GM19397 (cell line): ENCODE measurements at regions not wholly inside any gene's neighbourhood (a gene's known extent, or its start where the extent isn't known, plus 50 kb on each side); places are given as distances from the start of the nearest gene placed in this dataset.

Source experiments
- ATAC-seq: cut with Tn5 transposase; IDR thresholded peaks from one replicate; pipeline ENCODE4 v1.9.1; 2021; ENCODE audit warnings: mild to moderate bottlenecking, moderate library complexity; ENCODE audit not compliant: unreplicated experiment

DNA sequence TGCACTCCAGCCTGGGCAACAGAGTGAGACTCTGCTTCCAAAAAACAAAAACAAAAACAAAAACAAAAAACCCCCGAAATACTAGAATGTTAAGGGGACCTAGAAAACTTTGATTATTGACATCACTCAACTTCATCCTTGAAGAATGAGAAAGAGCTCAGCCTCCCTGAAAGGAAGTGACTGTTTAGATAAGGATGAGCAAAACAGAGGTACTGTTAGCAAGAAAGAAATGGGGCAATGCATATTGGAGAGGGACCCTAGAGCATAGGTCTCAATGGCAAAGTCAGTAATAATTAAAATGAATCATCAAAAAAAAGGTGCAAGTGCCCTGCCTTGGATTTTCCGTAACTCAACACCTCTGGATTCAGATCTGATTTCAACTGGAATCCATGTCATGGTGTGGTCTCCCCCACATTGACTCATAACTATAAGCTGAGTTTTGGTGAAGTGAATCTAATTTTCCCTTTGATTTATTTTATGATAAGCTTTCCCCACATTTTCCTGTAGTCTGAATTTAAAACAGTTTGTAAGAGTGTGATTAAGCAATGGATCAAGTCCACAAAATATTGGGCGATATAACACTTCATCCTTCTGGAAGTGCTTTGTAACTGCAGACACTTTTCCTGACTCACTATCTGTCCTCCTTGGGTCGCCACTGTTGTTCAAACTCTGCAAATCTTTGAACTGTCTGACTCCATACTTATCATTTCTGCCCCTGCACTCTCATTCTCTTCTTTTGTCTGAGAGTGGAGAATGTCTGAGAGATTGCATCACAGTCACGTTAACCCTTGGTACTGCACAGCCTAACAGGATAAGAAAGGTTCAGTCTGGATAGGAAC, 224.8 kb upstream of the LYZL1 start:
- ATAC-seq, result no peak

DNA sequence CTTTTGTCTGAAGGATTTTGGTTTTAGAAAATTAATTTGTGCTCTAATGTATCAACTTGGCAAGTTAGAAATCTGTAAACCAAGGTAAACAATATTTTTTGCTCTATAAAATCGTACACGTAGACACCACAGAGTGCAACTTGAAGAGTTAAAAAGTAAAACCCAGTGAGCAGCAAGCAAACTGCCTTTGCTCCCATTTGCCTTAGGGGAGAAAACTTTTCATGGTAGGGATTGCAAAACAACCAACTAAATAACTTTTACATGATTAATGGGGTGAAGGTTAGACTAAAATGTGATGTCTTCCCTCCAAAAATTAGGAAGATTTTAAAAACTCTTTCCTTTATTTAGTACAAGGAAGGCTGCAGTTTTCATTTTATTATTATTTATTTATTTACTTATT, 224.2 kb upstream of the LYZL1 start:
- ATAC-seq, result no peak

- ATAC-seq, result no peak
These were observed 221.7 kb upstream of the LYZL1 start for GRCh38 chr10:29067161-29067560.

- ATAC-seq, result no peak
These were observed 221.2 kb upstream of the LYZL1 start for GRCh38 chr10:29067628-29068027.

DNA sequence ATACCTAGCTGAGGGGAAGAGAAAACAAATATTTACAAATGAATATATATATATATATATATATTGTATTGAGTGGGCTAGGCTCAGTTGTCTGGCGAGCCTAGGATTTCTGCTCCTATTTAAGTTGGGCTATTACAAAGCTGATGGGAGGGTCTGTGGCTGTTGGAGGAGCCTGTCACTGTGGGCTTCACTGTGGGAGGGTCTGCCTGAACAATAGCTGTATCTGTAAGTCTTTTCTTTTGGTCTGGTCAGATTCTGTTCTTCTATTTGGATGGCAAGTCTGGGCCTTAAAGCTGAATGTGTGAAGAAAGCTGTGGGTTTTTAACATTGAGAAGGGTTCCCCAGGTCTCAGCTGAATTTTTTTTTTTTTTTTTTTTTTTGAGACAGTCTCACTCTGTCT, 220.6 kb upstream of the LYZL1 start:
- no peak for ATAC-seq

DNA sequence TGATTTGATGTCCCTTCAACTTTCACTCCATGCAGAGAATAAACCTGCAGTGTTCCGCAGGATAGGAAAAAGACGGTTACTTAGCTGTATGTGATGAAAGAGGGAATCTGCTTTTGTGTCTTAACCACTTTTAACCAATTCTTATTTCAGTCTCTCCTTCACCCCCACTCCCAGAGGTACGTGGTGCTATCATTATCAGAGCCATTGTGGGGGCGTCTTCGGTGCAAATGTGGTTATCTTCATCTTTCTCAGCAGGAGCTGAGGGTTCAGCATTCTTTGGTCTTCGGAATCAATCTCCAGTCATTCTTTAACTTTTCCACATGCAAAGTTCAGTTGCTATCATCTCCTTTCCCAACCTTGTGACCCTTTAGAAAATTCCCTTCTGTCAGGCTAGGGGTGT, 219.9 kb upstream of the LYZL1 start:
- no peak for ATAC-seq

GRCh38 chr10:29069941-29070340, 218.9 kb upstream of the LYZL1 start:
- no peak for ATAC-seq

- ATAC-seq, result no peak
These were observed 210.0 kb upstream of the LYZL1 start for GRCh38 chr10:29078919-29079318.

DNA sequence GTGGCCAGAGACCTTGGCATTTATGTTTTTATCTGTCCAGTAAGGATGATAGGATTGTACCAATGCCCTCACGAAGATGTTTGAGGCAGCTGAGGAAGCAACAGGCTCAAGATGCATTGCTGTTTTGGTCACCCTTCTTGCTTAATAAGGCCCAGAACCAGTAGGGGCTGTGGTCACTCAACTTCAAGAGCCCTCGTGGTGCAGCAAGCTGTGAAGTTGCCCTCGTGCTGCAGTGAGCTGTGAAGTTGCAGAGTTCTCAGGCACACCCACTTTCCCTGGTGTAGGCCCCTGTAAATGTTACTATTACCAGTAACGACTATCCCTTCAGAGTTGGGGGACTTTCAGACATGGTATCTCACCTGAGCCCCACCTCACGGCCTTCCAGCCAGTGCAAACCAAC, 207.6 kb upstream of the LYZL1 start:
- no peak for ATAC-seq

DNA sequence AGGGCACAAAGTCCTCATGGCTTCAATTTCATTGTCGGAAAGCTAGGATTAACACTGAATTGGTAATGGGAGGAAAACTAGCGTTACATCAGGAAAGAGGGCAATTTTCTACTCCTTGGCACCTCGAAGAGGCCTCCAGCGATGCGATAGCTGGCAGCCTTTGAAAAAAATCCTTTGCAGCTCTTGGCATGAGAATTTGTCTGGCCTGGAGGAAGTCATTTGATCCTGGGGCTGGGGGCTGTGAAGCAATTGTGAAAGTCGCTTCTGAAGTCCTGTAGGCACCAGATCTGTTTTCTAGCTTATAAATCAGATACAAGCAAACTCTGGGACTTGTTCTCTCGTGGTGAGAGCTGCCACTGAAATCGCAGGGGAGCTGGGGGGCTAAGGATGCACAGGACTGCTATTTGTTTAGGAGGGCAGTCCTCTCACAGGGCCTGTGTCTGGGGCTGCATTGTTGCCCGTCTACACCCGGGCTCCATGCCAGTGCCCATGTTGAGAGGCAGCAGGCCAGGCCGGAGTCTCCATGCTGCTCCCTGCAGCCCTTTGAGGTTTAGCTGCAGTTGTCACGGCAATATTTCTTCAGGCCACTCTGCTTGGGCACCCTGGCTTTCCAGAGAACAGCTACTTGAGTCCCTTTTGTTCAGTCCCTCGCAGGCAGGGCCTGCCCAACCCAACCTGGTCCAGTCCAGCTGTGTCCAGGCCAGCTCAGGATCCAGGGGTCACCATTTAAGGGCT, 206.8 kb upstream of the LYZL1 start:
- no peak for ATAC-seq

DNA sequence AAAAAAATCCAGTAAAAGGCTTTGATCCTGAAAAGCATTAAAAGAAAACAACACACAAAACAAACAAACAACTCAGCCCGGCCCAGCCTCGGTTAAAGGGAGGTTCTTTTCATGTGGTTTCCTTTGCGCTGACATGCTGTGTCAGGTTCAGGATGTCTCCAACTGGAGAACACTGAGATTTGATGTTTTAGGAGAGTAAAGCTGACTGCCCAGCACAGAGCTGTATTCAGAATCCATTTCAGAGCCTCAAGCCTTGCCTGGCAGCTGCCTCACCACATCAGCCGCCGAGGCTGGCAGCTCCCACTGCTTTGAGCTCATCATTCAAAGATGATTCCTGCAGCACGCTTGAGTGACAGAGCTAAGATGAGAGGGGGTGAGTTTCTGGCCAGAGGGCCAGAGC, 205.8 kb upstream of the LYZL1 start:
- no peak for ATAC-seq

- no peak for ATAC-seq
These were observed 204.1 kb upstream of the LYZL1 start for GRCh38 chr10:29084681-29085307.

GRCh38 chr10:29089091-29089490, 199.8 kb upstream of the LYZL1 start:
- ATAC-seq, result no peak

DNA sequence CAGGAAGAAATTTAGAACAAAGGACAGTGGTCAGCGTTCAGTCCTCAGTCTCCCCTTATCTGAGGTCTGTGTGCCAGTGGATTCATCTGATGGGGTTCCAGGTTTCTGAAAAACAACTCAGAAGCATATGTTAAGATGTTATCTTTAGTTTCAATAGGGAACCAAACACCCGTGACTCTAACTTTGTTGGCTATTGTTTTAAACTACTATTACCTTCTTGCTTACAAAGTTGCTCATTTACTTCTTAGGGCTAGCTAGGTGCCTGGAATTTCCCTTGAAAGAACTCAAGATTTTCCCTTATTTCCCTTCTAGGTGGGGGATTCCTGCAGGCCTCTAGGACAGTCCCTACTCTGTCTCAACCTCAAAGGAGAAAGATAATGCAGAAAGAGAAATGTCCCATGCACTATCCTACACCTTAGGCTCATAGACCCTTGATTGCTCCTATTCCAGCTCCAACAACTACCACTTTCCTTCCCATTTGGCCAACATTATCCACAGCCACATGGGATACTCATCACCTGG, 192.5 kb upstream of the LYZL1 start:
- ATAC-seq, result no peak

DNA sequence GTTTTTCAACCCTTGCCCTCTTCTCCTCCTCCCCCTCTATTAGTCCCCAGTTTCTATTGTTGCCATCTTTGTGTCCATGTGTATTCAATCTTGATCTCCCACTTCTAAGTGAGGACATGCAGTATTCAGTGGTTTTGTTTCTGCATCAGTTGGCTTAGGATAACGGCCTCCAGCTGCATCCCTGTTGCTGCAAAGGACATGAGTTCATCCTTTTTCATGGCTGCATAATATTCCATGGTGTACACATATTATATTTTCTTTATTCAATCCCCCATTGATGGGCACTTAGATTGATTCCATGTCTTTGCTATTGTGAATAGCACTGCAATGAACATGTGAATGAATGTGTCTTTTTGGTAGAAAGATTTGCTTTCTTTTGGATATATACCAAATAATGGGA, 190.4 kb upstream of the LYZL1 start:
- ATAC-seq, result no peak

DNA sequence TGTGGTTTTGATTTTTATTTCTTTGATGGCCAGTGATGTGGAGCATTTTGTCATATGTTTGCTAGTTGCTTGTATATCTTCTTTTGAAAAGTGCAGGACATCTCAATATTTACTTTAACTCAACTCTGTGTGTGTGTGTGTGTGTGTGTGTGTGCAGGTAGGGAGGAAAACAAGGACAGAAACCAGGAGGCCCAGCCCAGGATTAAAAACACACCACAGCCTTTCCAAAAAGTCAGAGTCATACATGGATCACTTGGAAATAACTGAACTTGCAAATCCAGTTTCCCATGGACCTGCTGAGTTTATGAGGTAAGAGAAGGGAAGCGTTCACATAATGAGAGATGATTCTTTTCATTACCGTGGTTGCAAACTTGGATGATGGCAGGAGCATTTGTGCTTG, 189.9 kb upstream of the LYZL1 start:
- ATAC-seq, result no peak

DNA sequence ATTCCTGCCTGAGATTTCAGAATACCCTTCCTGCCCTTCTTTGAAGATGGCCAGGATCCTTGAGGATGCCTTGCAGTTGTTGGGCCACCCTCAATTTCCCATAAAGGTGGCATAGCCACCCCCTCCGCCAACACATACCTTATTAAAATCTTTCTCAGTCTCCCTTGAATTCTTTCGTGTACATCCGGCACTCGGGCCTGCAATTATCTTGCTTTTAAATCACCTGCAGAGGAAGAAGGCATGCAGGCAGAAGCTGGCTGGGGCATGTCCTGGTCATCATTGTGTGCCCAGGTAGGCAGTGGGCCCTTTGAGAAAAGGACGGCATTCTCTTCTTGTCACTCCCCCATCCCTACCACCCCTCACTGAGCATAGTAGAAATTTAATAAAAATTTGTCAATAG, 189.5 kb upstream of the LYZL1 start:
- no peak for ATAC-seq

DNA sequence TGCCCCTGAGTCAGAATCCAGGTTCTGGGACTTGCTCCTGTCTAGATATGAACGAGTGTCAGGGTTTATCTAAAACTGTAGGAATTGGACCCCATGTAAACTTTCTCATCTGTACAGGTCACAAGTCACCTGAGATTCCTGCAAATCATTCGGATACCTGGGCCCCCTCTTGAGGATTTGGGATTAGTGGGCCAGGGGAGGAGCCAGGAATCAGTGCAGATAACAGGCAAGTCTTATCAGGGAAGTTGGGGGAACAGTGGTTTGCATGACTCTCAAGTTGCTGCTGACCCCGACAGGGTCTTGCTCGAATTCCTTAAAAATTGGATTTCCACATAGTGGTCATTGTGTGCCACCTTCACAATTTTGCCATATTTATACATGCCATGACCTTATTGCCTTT, 188.4 kb upstream of the LYZL1 start:
- no peak for ATAC-seq

DNA sequence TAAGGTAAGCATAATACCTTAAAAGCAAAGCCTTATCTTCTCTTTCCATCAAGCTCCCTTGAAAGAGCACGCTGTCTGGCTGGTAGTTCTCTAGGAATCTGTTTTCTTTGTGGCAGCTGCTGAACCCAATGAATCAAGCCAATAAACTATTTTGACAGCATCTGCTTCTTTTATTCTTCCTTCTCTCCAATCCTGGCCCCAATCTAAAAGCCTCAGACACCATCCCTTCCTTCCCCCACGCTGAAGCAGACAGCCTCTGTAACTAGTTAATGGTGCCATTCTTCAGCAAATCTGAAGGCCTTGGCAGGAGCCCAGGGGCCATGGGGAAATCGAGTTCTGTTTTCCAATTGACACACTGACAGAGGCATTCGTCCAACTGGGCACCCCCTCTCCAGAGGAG, 186.6 kb upstream of the LYZL1 start:
- ATAC-seq, result no peak

DNA sequence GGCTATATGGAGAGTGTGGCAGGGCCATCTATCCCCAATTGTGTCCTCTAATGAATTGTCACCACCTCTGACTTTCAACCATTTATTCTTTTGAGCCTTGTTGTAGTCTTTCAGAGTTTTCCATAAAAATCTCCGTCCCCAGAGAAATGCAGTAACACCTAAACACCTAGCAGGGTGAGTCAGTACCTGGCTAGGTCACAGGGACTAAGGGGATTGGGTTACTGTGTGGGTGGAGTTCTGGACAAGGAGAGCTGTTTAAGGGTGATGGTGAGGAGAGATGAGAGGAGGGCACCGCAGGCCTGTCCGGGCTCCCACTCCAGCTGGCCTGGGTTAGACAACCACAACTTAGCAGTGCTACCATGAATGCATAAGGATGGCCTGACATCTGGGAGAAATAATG, 186.2 kb upstream of the LYZL1 start:
- no peak for ATAC-seq

DNA sequence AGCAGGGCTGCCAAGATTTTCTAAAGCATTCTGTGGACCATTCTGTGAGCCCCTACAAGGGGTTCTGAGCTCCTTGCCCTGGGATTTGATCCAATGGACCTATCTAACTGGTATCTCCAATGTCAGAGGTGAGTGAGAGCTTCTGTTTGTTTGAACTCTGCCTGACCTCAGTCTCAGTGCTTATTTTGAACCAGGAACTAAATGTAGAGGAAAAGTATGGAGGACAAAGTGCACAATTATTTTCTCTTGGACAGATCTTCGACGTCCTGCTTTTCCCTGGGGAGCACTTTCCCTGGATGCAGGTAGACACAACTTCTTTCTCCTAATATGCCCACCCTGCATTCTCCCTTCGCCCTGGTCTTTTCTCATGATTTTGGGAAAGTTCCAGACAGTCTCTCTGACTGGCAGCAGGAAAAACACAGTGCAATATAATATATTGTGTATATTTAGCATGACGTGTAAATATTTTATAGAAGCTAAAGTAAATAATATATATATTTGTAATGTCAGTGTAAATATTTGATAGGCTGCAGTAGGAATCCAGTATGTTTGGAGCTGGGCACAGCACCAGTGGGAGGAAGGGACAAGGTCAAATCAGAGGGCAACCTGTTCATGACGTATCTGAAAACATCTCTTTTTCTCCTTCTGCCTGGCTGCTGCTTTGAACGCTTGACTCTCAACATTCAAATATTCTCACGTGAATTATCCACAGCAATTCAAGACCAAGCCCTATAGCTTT, 184.0 kb upstream of the LYZL1 start:
- no peak for ATAC-seq
